Activated T-cell treated with anti-CD3 and anti-CD28 coated beads, Interleukin-2, amount 50 U/mL, for 72 hours (primary cell): ENCODE measurements at regions not wholly inside any gene's neighbourhood (a gene's known extent, or its start where the extent isn't known, plus 50 kb on each side); places are given as distances from the start of the nearest gene placed in this dataset.

Experiments used
- ATAC-seq, 2 donors: fragments of 150-1000 bp; cut with Tn5 transposase; replicated peaks in 1 of 2; 2 replicates each; pipeline ENCODE4 v1.10.0; 2021; ENCODE audit warnings: moderate library complexity in 2 of 2, mild to moderate bottlenecking in 1 of 2
- DNase-seq, 2 donors: peaks; one replicate each; pipeline ENCODE4 v3.0.0; 2021 to 2022; ENCODE audit warnings: mixed read lengths in 1 of 2
- H3K27ac Mint-ChIP-seq: one replicate; pipeline ENCODE4 v1.8.0; 2022; ENCODE audit warnings: mild to moderate bottlenecking, moderate library complexity, mixed read lengths
- H3K27me3 Mint-ChIP-seq: one replicate; pipeline ENCODE4 v1.8.0; 2022; ENCODE audit warnings: low read depth, mixed read lengths
- H3K36me3 Mint-ChIP-seq, 2 donors: one replicate each; pipeline ENCODE4 v1.8.0; 2022; ENCODE audit warnings: mixed read lengths in 2 of 2, mild to moderate bottlenecking in 1 of 2; ENCODE audit not compliant: insufficient read depth in 2 of 2
- H3K4me1 Mint-ChIP-seq: one replicate; pipeline ENCODE4 v1.8.0; 2022; ENCODE audit warnings: low read depth, mixed read lengths
- H3K4me3 Mint-ChIP-seq, 2 donors: one replicate each; pipeline ENCODE4 v1.8.0; 2022; ENCODE audit warnings: mild to moderate bottlenecking in 2 of 2, mixed read lengths in 2 of 2, moderate library complexity in 2 of 2
- H3K9me3 Mint-ChIP-seq, 2 donors: one replicate each; pipeline ENCODE4 v1.8.0; 2022; ENCODE audit warnings: mixed read lengths in 2 of 2

GRCh38 chr5:23169660-23170416, 316.7 kb upstream of the CDH12 start:
- no peaks in the 10 kb centered on the region for H3K4me1 Mint-ChIP-seq
- ATAC-seq, result no peak
- H3K27me3 Mint-ChIP-seq, result no peaks in the 10 kb centered on the region
- no peak overlapping the region for H3K4me3 Mint-ChIP-seq
- H3K9me3 Mint-ChIP-seq, result peaks cover 6 to 10% of the 10 kb centered on the region in 2 donors
- no peak overlapping the region for H3K27ac Mint-ChIP-seq
- no peak for DNase-seq
- H3K36me3 Mint-ChIP-seq, result no peaks in the 10 kb centered on the region

DNA sequence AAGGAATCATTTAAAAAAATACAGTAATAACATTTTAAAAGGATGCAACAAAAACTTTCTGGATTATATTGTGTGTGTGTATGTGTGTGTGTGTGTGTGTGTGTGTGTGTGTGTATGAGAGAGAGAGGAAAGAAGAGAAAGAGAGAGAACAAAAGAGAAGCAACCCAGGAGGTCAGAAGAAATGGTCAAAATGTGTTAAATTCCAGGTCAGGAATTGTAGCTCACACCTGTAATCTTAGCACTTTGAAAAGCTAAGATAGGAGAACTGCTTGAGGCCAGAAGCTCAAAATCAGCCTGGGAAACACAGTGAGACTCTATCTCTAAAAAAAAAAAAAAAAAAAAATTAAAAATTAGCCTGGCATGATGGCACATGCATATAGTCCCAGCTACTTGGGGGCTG, 311.8 kb upstream of the CDH12 start:
- DNase-seq, result no peak
- Mint-ChIP-seq H3K4me3 (no peak overlapping the region), H3K27ac (no peak overlapping the region), H3K4me1 (no peaks in the 10 kb centered on the region), H3K9me3 (peaks cover 0 to 12% of the 10 kb centered on the region in 2 donors), H3K36me3 (no peaks in the 10 kb centered on the region), H3K27me3 (no peaks in the 10 kb centered on the region)
- ATAC-seq, result no peak

DNA sequence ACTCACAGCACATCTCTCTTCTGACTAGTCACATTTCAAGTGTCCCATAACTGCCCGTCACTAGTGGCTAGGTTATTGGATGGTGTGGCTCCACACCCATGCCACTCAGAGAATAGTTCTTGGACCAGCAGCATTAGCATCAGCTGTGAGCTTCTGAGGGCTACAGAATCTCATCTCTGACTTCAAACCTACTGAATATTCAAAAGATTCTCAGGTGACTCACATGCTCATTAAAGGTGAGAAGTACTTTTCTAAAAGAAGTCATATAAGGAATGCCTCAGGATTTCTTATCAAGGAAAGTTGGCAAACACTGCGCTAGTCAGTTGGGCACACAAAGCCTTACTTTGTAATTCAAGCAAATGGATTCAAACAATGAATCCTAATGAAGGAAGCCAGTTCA, 305.0 kb upstream of the CDH12 start:
- Mint-ChIP-seq H3K4me3 (no peak overlapping the region), H3K9me3 (peaks cover 0 to 6% of the 10 kb centered on the region in 2 donors), H3K27ac (no peak overlapping the region), H3K36me3 (no peaks in the 10 kb centered on the region), H3K4me1 (no peaks in the 10 kb centered on the region), H3K27me3 (no peaks in the 10 kb centered on the region)
- no peak for ATAC-seq
- DNase-seq, result no peak

DNA sequence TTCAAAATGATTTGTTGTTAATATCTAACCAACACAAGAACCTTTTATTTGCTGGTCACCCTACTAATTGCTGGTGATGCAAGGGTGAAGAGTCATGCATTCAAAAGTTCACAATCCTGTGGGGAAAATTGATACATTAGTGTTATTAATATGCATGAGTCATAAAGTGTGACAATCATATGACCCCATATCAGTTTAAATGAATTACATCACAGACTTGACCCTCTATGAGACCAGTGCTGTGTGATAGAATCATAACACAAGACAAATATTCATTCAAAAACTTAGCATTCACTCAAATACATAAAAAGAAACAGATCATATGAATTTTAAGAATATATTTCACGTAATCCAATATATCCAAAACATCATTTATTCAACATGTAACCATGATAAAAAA, 304.6 kb upstream of the CDH12 start:
- Mint-ChIP-seq H3K9me3 (peaks cover 0 to 6% of the 10 kb centered on the region in 2 donors), H3K27ac (no peak overlapping the region), H3K36me3 (no peaks in the 10 kb centered on the region), H3K4me3 (no peak overlapping the region), H3K27me3 (no peaks in the 10 kb centered on the region), H3K4me1 (no peaks in the 10 kb centered on the region)
- no peak for DNase-seq
- no peak for ATAC-seq

DNA sequence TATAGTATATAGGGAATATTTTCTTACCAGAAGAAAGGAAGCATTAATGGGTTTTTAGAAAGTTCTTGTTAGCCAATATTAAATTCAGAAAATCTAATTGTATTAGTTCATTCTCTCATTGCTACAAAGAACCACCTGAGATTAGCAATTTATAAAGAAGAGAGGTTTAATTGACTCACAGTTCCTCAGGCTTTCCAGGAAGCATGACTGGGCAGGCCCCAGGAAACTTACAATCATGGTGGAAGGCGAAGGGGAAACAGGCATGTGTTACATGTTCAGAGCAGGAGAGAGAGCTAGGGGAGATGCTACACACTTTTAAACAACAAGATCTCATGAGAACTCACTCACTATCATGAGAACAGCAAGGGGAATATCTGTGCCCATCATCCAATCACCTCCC, 304.0 kb upstream of the CDH12 start:
- peaks cover 0 to 6% of the 10 kb centered on the region in 2 donors for H3K9me3 Mint-ChIP-seq
- H3K4me1 Mint-ChIP-seq, result no peaks in the 10 kb centered on the region
- DNase-seq, result no peak
- no peaks in the 10 kb centered on the region for H3K27me3 Mint-ChIP-seq
- H3K36me3 Mint-ChIP-seq, result no peaks in the 10 kb centered on the region
- no peak overlapping the region for H3K27ac Mint-ChIP-seq
- no peak overlapping the region for H3K4me3 Mint-ChIP-seq
- ATAC-seq, result no peak

DNA sequence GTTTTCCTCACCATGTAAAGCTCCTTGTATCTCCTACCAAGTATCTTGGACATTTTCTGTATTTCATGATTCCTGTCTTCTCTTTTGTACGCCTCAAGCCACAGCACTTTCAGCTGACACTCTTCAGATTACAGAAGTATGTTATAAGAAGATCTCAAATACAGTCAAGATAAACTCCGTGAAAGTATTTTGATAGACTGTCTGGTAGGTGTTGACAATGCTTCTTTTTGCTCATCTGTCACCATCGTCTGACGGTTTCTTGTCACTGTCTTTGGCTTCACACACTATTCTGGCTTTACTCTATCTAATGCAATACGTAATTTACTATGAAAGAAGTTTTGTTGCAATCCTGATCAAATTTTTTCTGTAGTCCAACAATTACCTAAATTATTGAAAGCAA, 294.5 kb upstream of the CDH12 start:
- ATAC-seq (no peak), DNase-seq (no peak)
- Mint-ChIP-seq H3K4me1 (no peaks in the 10 kb centered on the region), H3K27me3 (no peaks in the 10 kb centered on the region), H3K36me3 (peaks cover 3% of the 10 kb centered on the region in 2 donors), H3K9me3 (peaks cover 15 to 19% of the 10 kb centered on the region in 2 donors), H3K27ac (no peak overlapping the region), H3K4me3 (no peak overlapping the region)

GRCh38 chr5:23146183-23146582, 293.0 kb upstream of the CDH12 start:
- H3K27ac Mint-ChIP-seq, result no peak overlapping the region
- no peaks in the 10 kb centered on the region for H3K4me1 Mint-ChIP-seq
- H3K9me3 Mint-ChIP-seq, result peaks cover 15 to 17% of the 10 kb centered on the region in 2 donors
- no peak for DNase-seq
- peaks cover 3% of the 10 kb centered on the region in 2 donors for H3K36me3 Mint-ChIP-seq
- ATAC-seq, result no peak
- H3K27me3 Mint-ChIP-seq, result no peaks in the 10 kb centered on the region
- no peak overlapping the region for H3K4me3 Mint-ChIP-seq

DNA sequence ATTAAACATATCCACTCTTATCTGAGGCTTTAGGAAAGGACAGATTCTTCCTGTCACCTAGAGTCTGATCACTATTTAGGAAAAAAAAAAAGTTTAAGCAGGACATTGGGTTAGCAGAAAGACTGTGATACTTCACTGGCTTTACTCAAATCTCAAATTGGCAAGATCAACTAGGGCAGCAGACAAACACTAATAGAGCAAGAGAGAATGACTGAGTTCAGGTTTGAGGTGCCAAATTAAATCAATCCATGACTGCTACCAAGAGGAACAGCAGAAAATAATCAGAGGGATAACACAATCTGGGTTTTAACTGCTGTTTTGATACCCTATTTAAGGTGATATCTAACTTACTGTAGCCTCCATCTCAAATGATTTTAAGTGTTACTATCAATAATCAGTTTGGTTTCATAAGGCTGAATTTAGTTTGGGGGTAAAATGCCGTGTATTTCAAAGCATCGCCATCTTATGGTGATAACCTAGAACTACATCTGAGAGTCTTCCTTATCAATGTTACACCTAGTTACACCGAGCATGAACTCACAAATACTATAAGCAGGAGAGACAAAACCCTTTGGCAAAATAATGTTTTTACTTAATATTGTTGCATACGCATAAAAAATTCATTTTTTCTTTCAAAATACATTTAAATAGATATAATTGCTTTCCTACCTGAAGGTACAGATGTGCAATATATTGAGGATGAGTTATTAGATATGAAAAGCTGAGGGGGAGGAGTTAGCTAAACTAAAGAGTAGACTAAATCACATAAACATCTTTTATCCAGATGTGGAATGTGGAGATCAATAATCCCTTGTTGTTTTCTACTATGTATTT, 286.4 kb upstream of the CDH12 start:
- no peaks in the 10 kb centered on the region for H3K4me1 Mint-ChIP-seq
- no peak overlapping the region for H3K27ac Mint-ChIP-seq
- ATAC-seq (no peak), DNase-seq (no peak)
- no peak overlapping the region for H3K4me3 Mint-ChIP-seq
- no peaks in the 10 kb centered on the region for H3K27me3 Mint-ChIP-seq
- H3K9me3 Mint-ChIP-seq, result peaks cover 4 to 8% of the 10 kb centered on the region in 2 donors
- H3K36me3 Mint-ChIP-seq, result peaks cover 0 to 1% of the 10 kb centered on the region in 2 donors

DNA sequence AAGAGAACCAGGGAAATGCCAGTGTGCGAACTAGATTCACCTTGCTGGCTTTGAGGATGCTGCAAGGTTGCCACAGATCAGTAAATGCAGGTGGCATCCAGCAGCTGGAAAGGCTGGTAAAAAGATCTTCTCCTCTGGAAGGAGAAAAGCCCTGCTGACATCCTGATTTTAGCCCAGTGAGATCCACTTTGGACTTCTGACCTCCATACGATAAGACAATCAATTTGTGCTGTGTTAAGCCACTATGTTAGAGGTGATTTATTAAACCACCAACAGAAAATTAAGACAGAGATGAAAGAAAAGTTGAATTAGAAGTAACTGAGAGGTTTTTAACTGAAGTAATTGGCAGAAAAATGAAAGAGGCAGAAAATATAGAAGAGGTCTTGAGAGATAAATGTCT, 283.8 kb upstream of the CDH12 start:
- Mint-ChIP-seq H3K9me3 (peaks cover 0 to 1% of the 10 kb centered on the region in 2 donors), H3K4me1 (no peaks in the 10 kb centered on the region), H3K27ac (no peak overlapping the region), H3K36me3 (no peaks in the 10 kb centered on the region), H3K4me3 (no peak overlapping the region), H3K27me3 (no peaks in the 10 kb centered on the region)
- DNase-seq (no peak), ATAC-seq (no peak)

DNA sequence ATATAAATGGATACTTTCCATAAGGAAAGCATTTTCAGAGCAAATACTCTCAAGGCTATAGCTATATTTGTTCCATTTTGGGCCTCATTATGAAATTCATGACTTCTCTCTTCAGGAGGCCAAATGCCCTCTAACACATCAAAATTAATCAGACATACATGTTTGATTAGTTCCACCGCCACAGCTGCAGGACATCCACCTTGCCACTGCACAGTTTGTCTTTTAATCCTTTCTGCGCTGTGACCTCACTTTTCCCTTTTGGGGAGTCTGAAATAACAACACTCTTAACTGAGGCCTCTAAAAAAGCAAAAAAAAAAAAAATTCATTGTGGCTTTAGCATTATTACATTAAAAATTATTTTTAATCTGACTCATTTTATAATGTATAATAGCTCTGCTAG, 279.1 kb upstream of the CDH12 start:
- Mint-ChIP-seq H3K4me1 (no peaks in the 10 kb centered on the region), H3K4me3 (no peak overlapping the region), H3K27ac (no peak overlapping the region), H3K27me3 (no peaks in the 10 kb centered on the region), H3K36me3 (peaks cover 0 to 2% of the 10 kb centered on the region in 2 donors), H3K9me3 (peaks cover 0 to 2% of the 10 kb centered on the region in 2 donors)
- ATAC-seq (no peak), DNase-seq (no peak)

DNA sequence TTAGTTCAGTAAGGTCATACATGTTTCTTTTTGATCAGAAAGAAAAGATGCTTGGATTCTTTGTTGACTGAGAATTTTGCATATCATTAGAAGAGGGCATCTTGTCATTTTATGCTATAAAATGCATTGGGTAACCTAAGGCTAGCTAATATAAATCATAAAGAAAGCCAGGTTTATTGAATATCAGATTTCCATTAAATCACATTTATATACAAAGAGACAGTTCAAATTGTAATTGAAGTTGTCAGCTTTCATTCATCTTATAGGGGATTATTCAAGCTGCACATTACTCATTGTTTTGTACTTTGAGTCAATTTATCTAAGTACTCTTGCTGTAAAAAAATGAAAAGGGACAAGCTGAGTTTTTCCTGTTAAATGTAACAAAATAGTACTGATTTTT, 259.1 kb upstream of the CDH12 start:
- DNase-seq (no peak), ATAC-seq (no peak)
- Mint-ChIP-seq H3K27me3 (no peaks in the 10 kb centered on the region), H3K27ac (no peak overlapping the region), H3K36me3 (no peaks in the 10 kb centered on the region), H3K9me3 (peaks cover 3 to 9% of the 10 kb centered on the region in 2 donors), H3K4me1 (no peaks in the 10 kb centered on the region), H3K4me3 (no peak overlapping the region)

DNA sequence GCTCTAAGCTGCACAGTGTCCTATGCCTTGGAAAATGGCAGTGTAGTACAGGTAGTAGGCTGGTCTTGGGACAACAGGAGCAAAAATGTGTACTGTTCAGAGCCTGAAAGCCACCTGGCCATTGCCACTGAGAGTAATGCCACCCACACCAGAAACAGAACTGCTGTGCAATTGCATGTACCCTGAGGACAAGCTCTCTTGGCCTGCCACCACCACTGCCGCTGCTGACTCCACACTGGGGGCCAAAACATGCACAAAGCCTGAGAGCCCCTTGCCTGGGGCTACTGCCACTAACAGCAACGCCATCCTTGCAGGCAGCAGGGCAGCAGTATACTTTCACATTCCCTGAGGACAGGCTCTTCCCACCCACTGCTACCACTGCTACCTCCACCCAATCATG, 251.9 kb upstream of the CDH12 start:
- DNase-seq (no peak), ATAC-seq (no peak)
- no peaks in the 10 kb centered on the region for H3K27me3 Mint-ChIP-seq
- peaks cover 1 to 3% of the 10 kb centered on the region in 2 donors for H3K36me3 Mint-ChIP-seq
- H3K4me1 Mint-ChIP-seq, result no peaks in the 10 kb centered on the region
- no peak overlapping the region for H3K27ac Mint-ChIP-seq
- H3K4me3 Mint-ChIP-seq, result no peak overlapping the region
- peaks cover 3 to 16% of the 10 kb centered on the region in 2 donors for H3K9me3 Mint-ChIP-seq

- peaks cover 1 to 3% of the 10 kb centered on the region in 2 donors for H3K36me3 Mint-ChIP-seq
- no peak overlapping the region for H3K4me3 Mint-ChIP-seq
- DNase-seq (no peak), ATAC-seq (no peak)
- H3K27me3 Mint-ChIP-seq, result no peaks in the 10 kb centered on the region
- no peak overlapping the region for H3K27ac Mint-ChIP-seq
- H3K9me3 Mint-ChIP-seq, result peaks cover 3 to 16% of the 10 kb centered on the region in 2 donors
- H3K4me1 Mint-ChIP-seq, result no peaks in the 10 kb centered on the region
Measured at GRCh38 chr5:23103566-23103965, 250.4 kb upstream of the CDH12 start.
